Stimulated activated naive CD4-positive, alpha-beta T cell (primary cell): ENCODE measurements at regions not wholly inside any gene's neighbourhood (a gene's known extent, or its start where the extent isn't known, plus 50 kb on each side); places are given as distances from the start of the nearest gene placed in this dataset.

Experiments used
- DNase-seq, 6 experiments: peaks; one replicate each; lab custom pipeline; 2025; lab: John Stamatoyannopoulos, UW

DNA sequence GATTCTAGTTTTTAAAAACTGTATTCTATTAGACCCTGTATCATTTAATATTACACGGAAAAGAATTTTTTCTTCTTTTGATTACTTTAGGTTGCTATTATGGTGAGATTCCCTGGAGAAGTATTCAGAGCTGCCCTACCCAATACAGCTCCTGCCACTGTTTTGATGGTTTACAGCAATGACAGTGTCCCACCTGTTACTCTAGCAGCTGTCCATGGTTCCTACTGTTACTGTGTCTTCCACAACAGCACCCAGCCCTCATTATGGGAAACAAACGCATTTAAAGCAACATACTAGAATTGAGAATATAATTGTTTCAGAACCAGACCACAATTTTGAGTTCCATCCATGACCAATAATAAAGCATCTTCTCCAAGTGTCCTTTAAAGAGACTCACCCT, 450.7 kb downstream of the SHQ1 start:
- DNase-seq = no peak

DNA sequence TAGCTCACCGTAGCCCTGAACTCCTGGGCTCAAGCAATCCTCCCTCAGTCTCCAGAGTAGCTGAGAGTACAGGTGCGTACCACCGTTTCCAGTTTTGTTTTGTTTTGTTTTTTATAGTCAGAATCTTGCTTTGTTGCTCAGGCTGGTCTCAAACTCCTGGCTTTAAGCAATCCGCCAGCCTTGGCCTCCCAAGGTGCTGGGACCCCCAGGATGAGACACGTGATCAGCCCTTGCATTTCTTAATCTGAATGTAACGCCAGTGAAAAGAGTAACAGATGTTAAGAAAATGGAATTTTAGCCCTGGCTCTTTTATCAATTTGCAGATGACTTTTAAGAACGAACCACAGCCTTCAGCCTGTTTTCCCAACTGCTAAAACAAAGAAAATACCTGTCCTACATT, 451.3 kb downstream of the SHQ1 start:
- DNase-seq = no peak

DNA sequence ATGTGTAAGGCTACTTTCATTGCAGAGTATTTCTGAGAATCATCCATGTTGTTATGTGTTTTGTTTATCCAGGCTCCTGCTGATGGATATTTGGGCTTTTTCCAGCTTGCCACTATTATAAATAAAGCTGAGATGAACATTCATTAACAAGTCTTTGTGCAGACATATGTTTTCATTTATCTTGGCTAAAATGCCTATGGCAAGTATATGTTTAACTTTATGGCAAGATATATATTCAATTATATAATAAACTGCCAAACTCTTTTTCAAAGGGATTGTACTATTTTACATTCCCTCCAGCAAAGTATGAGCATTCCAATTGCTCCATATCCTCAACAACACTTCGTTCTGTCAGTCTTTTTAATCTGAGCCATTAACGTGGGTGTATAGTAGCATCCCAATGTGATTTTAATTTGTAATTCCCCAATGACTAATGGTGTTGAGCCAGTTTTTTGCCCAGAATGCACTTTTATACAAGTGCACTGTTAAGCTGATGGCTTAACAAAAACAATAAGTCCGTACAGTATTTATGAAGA, 452.4 kb downstream of the SHQ1 start:
- no peak for DNase-seq

DNA sequence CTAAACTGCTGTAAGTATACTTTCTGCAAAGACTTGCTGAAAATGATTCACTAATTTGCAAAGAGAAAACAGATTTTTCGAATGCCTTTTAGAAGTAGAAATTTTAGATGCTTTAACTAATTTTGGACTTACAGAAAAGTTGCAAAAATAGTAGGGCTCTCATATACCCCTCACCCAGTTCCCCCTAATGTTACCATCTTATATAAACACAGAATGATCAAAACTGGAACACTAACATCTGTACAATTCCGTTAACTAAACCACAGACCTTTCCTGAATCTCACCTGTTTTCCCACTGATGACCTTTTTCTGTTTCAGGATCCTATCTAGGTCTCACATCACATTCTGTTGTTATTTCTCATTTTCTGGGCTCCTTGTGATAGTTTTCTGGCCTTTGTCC, 454.8 kb downstream of the SHQ1 start:
- DNase-seq = no peak

GRCh38 chr3:72391659-72392058, 456.6 kb downstream of the SHQ1 start:
- no peak for DNase-seq

- DNase-seq = no peak
These were observed 457.4 kb downstream of the SHQ1 start for GRCh38 chr3:72390841-72391240.

DNA sequence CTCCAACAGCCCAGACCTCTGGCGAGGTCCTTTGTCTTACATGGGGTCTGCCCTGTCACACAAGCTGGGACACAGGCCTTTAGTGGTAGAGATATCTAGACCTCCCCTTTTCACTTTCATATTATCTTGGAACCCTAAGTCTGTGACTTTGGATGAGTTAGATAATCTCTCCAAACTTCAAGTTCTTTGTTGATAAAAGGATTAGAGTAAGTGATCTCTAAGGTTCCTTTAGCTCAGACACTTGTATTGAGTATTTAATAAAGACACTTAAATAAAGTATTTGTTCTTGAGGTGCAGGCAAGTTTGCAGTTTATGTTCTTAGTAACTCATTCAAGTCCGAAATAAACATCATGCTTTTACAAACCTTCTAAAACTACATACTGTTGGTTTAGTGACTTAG, 459.6 kb downstream of the SHQ1 start:
- no peak for DNase-seq

- DNase-seq = no peak
These were observed 460.1 kb downstream of the SHQ1 start for GRCh38 chr3:72388117-72388516.

DNA sequence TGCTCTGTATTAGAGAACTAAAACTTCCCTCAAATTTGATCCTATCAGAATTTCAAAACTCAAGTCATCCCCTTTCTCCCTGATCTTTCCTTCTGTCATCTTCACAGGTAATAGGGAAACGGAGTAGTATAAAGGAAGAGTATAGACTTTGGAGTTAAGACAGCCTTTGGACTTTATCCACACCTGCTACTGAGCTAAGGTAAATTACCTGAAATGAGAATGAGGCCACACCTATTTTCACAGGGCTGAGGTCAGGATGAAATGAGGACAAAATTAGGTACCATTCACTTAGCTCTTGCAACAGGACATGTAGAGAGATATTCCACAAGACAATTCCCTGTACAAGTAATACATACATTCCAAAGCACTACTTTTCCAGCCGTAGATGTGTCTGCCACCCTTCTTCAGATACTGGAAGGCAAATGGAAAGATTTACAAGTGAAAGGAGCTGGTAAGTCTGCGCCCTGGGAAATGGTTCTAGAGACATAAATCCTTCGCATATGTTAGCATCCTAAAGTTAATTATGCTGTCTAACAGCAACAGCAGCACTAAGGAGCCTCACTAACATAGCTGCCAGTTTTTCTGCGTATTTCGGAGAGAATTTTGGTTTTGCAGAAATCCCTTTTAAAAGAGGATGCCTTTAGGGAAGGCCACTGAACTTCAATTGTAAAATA, 461.8 kb downstream of the SHQ1 start:
- no peak for DNase-seq

- DNase-seq = no peak
These were observed 463.1 kb downstream of the SHQ1 start for GRCh38 chr3:72385167-72385566.

DNA sequence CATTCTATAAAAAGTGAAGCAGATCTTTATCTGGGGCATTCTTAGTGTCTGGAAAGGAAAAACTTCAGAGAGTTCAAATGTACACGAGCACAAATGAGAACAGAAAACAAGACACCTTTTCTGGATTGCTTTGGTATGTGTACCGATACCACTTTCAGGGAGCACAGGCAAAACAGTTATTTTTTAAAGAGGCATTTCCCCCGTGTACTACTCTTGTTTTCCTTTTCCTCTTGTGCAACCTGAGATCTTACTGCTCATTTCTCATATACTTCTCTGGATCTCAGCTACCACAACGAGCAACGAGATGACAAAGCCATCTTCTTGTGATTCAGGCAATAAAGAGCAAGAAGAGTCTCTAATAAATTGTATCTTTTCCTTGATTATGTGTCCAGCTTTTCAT, 463.6 kb downstream of the SHQ1 start:
- DNase-seq = no peak

- no peak for DNase-seq
These were observed 464.4 kb downstream of the SHQ1 start for GRCh38 chr3:72383883-72384282.

GRCh38 chr3:72383230-72383629, 465.0 kb downstream of the SHQ1 start:
- no peak for DNase-seq

DNA sequence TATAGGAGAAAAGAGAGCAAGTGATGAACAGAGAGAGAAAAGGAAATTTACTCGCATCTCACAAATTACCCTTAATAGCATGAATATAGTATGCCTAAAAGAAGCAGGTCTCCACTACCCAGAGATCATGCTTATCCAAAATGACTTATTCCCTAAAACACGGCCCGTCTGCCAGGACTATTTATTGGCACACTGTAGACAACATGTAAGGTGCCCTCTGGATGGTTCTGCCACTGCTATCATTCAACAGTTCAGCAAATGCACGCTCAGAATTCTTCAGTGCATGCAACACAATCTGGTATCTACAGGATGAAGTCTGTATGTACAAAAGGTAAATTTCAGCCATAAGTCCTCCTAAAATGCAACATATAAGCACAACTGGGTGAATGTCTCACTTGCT, 465.8 kb downstream of the SHQ1 start:
- no peak for DNase-seq

GRCh38 chr3:72381584-72381983, 466.7 kb downstream of the SHQ1 start:
- DNase-seq = no peak

DNA sequence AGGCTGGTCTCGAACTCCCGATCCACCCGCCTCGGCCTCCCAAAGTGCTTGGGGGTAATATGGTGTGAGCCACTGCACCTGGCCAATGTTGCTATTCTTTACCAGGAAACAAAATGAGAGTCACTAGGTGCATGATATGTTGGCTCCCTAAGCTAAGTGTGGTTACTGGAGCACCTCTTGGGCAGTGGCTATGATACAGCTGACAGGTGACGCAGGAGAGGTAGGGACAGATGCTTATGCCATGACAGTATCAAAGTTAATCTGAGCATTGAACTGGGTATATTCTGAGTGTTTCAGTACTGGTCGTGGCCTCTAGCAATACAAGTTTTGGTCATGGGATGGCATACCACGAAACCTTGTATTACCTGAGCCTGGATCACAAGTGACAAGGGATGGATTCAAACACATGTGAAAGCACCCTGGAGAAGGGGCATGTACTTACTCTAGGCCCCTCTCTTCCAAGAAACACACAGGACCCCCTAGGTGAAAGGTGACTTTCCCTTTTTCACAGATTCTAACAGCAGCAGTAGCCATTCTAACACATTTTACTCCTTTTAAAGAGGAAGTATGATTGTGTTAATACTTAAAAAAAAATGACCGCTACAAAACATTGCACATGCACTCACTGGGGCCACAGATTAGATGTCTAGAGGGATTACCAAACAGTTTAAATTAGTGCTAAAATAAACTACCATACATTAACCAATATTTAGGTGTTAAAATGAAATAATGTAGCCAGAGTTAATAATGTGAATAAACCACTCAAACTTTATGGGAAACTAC, 467.3 kb downstream of the SHQ1 start:
- no peak for DNase-seq

GRCh38 chr3:72380193-72380592, 468.1 kb downstream of the SHQ1 start:
- DNase-seq = no peak

DNA sequence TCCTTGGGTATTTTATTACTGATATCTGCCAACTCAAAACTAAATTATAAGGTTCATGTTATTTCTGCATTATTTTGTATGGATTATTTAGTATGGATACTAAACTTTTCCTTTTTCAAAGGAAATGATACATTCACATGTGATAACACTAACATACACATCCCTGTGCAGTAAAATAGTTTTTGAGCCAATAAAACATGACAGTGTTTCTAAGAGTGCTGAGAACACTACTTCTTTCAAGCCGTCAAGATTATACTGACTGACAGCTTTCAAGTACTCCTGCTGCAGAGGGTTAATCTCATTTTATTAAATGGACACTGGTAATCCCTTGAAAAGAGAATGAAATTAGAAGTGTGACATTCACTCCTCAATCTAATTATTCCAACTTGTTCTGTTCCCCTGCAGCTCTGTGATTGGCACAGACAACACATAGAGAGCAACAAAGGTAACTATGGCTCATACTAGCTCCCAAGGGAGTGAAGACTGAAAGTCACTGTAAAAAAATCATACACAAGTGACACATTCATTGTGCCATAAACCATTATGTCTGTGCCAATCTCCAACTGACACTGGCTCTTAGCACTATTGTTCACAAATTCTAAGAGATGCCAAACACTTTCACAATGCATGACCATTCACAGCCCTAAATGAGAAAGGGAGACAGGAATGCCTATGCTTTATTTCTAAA, 468.6 kb downstream of the SHQ1 start:
- no peak for DNase-seq

DNA sequence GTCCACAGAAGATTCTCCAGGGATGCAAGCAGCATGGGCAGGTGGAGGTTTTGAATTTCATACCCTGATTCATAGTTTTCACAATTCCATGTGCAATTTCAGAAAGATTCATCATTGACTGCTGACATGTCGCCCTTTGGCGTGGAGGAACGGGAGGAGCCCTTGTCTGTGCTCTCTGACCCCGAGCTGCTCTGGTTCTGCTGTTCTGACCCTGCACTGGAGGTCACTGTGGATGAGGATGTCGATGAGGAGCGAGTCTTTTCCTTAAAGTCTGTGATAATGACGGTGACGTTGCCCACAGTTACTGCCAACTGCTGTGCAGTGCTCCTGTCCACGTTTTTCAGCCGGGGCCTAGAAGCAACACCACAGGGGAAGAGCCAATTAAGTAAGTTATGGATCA, 470.0 kb downstream of the SHQ1 start:
- no peak for DNase-seq

DNA sequence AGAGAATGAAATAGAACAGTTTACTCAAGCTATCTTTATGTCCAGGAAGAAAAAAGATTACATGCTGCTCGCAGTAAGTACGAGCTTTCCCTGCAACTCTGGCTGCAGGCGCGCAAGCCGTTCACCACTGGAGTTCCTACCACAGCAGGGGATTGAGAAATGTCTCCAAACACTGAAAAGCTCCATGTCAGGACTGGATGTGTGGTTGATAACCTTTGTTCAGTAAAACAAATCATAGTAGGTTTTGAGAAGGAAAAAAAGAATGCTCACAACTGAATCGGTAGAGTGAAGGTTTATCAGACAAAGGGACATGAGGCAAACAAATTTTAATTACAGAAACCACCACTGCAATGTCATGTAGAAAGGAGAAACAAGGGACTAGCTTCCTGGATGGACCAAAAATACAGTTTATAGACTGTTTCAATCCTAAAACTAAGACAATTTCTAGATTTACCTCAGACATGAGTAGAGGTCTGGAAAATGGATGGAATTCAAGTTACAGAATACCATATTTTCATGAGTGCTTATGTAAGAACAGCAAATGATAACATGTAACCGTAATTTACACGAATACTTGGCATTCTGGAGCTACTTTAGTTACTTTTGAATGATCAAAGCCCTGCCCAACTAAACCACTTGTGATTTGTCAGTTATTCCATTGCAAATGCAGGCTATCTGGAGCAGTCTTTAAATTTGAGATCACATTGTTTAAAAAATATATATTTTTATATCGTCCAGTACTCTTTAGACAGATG, 471.1 kb downstream of the SHQ1 start:
- no peak for DNase-seq

DNA sequence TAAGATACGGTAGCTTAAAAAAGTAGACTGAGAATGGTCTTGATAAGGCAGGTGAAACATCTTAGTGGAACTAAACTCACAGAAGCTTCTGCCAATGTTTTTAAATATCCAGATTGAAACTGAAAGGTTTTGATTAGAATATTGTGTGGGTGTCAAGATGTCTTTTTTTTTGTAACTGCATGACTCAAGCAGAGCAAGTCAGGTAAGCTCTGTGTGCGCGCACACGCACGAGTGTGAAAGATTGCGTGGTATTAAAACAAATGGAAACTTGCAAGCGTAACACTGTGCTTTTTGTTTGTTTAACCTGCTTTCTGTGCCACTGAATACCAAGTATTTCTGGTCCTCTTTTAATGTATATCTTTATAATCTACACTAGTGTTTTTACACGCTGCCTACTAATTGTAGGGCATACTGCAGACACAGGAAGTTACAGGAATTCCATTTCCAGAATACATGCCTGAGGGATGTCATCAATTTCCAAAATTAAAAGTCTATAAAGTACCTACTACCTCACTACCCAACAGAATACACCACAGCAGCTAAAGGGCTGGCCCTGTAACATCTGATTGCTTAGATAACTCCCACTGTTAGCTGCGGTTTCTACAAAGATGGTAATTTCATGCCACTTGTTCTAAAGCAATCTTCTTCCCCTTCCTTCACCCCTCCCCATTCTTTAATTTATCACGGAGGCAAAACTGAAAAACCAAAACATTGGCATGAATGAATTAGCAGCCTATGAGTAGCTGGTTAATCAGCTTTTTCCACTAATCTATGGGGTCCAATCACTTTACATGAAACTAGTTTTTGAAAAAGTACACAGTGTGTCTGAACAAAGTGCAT, 472.8 kb downstream of the SHQ1 start:
- peak in 3 of 6 experiments; percentile 10 to 20 (median 14) for DNase-seq
